Aorta (tissue), 5 donors: ENCODE measurements at regions not wholly inside any gene's neighbourhood (a gene's known extent, or its start where the extent isn't known, plus 50 kb on each side); places are given as distances from the start of the nearest gene placed in this dataset.
"Not testable (repeated sequence)": the region's sequence is repeated elsewhere in the genome, so short reads cannot be mapped to it uniquely, and the experiment has no call there.

Source experiments
- ATAC-seq: fragments of 200-7000 bp; cut with Tn5 transposase; one replicate; pipeline ENCODE4 v1.9.1; 2022; ENCODE audit warnings: moderate library complexity; ENCODE audit not compliant: low FRiP score
- DNase-seq, 2 donors: peaks; one replicate each; pipeline ENCODE4 v3.0.0-alpha.2; 2020
- H3K27ac ChIP-seq, 2 donors: one replicate each; pipeline ENCODE4 v1.5.1; 2013; ENCODE audit warnings: low read length in 2 of 2, mild to moderate bottlenecking in 2 of 2, moderate library complexity in 2 of 2, control low read depth in 1 of 2, inconsistent platforms in 1 of 2, low read depth in 1 of 2
- H3K27me3 ChIP-seq, 2 donors: one replicate each; pipeline ENCODE4 v1.6.1; 2013; ENCODE audit warnings: control low read depth in 1 of 2, low read length in 1 of 2, mild to moderate bottlenecking in 1 of 2, moderate library complexity in 1 of 2; ENCODE audit not compliant: insufficient read depth in 2 of 2, control insufficient read depth in 1 of 2
- H3K36me3 ChIP-seq, 2 donors: one replicate each; pipeline ENCODE4 v1.6.1; 2013; ENCODE audit warnings: control low read depth in 1 of 2, low read length in 1 of 2, mild to moderate bottlenecking in 1 of 2; ENCODE audit not compliant: insufficient read depth in 2 of 2, control insufficient read depth in 1 of 2
- H3K4me1 ChIP-seq, 2 donors: one replicate each; pipeline ENCODE4 v1.6.1; 2013; ENCODE audit warnings: low read length in 2 of 2, control low read depth in 1 of 2, mild to moderate bottlenecking in 1 of 2, moderate library complexity in 1 of 2; ENCODE audit not compliant: insufficient read depth in 2 of 2, control insufficient read depth in 1 of 2
- H3K4me3 ChIP-seq, 2 donors: one replicate each; pipeline ENCODE4 v1.5.1; 2013; ENCODE audit warnings: low read length in 2 of 2, control low read depth in 1 of 2, mild to moderate bottlenecking in 1 of 2
- H3K9me3 ChIP-seq: one replicate; pipeline ENCODE4 v1.6.1; 2013; ENCODE audit warnings: mild to moderate bottlenecking, low read length; ENCODE audit not compliant: control insufficient read depth
- WGBS, 2 donors: extraction: QIAGEN DNeasy Blood & Tissue Kit; methylation state at CpG; one replicate each; pipeline ENCODE4 v1.1.7; 2013; 5-methylcytosine and 5-hydroxymethylcytosine counted together
- intact Hi-C, 2 donors: fragments of 100-400 bp; cut with DNase I; formaldehyde crosslinking; loops; one replicate each; pipeline versions ENCODE4 v1.14.2 to v1.15.0; 2022
- donor health status: healthy with polysubstance abuse.
- donor health status: Bipolar disorder and iron deficiency.
- donor health status: DM: no; HTN: no; CAD: no.
- donor health status: DM: no; HTN: no; CAD: no.
- donor health status: DM: yes; HTN: yes; CAD: no.

DNA sequence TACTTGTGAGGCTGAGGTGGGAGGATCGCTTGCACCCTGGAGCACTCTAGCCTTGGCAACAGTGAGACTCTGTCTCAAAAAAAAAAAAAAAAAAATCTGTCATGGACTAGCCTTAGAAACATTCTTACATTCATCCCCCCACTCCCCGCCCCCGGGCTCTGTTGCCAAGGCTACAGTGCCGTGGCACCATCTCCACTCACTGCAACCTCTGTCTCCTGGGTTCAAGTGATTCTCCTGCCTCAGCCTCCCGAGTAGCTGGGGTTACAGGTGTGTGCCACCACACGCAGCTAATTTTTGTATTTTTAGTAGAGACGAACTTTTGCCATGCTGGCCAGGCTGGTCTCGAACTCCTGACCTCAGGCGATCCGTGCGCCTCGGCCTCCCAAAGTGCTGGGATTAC, 62.4 kb downstream of the FOXA2 start:
- H3K9me3 ChIP-seq, H3K27ac ChIP-seq, ATAC-seq, intact Hi-C loops, H3K4me1 ChIP-seq, DNase-seq, H3K27me3 ChIP-seq, H3K4me3 ChIP-seq, H3K36me3 ChIP-seq: not testable (repeated sequence)
- 90 to 91% methylated on average over 12 of the region's 12 CpGs for WGBS, 2 donors

DNA sequence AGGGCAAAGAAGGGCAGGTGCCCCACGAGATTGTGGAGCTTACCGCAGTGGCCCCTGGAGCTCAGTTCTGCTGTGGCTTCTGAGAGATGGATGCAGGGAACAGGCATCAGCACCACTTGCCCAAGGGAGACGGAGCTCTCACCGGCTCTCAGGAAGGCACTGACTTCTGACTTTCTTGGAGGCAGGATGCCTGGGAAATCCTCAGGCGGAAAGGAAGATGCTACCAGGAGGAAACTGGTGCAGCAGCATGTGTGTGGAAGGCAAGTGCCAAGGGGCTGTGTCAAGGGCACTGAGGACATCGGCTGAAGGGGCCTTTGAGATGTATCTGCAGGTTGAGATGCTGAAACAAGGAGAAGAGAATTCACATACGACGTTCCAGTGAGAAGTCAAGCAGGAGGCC, 64.0 kb downstream of the FOXA2 start:
- Histone ChIP-seq H3K9me3 (no peaks in the 10 kb centered on the region), H3K27ac (no peak overlapping the region), H3K4me1 (no peaks in the 10 kb centered on the region), H3K27me3 (peaks cover 0 to 2% of the 10 kb centered on the region in 2 donors), H3K36me3 (no peaks in the 10 kb centered on the region), H3K4me3 (no peak overlapping the region)
- intact Hi-C loops = no loop called here
- DNase-seq (no peak), ATAC-seq (no peak)
- 80 to 83% methylated on average over 8 of the region's 8 CpGs for WGBS, 2 donors

- DNase-seq = no peak
- no peak for ATAC-seq
- 86 to 89% methylated on average over 5 of the region's 5 CpGs for WGBS, 2 donors
- Histone ChIP-seq H3K36me3 (no peaks in the 10 kb centered on the region), H3K4me1 (no peaks in the 10 kb centered on the region), H3K27me3 (peaks cover 0 to 2% of the 10 kb centered on the region in 2 donors), H3K27ac (no peak overlapping the region), H3K9me3 (no peaks in the 10 kb centered on the region), H3K4me3 (no peak overlapping the region)
- intact Hi-C loops = no loop called here
These were observed 69.1 kb downstream of the FOXA2 start for GRCh38 chr20:22515264-22515663.

DNA sequence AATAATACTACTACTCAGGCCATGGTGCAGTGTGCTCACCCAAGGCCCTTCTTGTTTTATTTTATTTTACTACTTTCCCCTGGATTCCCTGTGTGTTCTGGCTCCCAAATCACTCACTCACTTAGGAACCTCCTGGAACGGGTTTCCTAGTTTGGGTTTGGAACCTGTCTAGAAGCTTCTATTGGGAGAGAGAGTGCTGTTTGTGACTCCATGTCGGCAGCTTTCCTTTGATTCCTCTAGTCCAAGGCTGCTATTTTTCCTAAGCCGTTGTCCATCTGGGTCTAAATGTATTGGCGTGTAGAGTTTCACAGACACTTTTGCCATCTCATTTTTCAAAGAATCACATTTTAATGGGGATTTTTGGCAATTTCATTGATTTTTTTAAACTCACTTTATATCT, 70.8 kb downstream of the FOXA2 start:
- Histone ChIP-seq H3K27me3 (no peaks in the 10 kb centered on the region), H3K4me1 (no peaks in the 10 kb centered on the region), H3K27ac (no peak overlapping the region), H3K36me3 (no peaks in the 10 kb centered on the region), H3K9me3 (no peaks in the 10 kb centered on the region), H3K4me3 (no peak overlapping the region)
- intact Hi-C loops = no loop called here
- no peak for DNase-seq
- no peak for ATAC-seq
- WGBS, 2 donors = 86 to 90% methylated on average over 4 of the region's 4 CpGs

- no peak overlapping the region for H3K4me3 ChIP-seq
- H3K9me3 ChIP-seq = no peaks in the 10 kb centered on the region
- WGBS, 2 donors = 82 to 95% methylated on average over 1 of the region's 1 CpG
- no peak overlapping the region for H3K27ac ChIP-seq
- DNase-seq (no peak), ATAC-seq (no peak)
- H3K27me3 ChIP-seq = no peaks in the 10 kb centered on the region
- no peaks in the 10 kb centered on the region for H3K4me1 ChIP-seq
- intact Hi-C loops = no loop called here
- H3K36me3 ChIP-seq = no peaks in the 10 kb centered on the region
These were observed 71.4 kb downstream of the FOXA2 start for GRCh38 chr20:22512911-22513489.

GRCh38 chr20:22511943-22512910, 72.1 kb downstream of the FOXA2 start:
- no peak for ATAC-seq
- no peak for DNase-seq
- 12 to 15% methylated on average over 17 of the region's 17 CpGs for WGBS, 2 donors
- H3K4me1 ChIP-seq = no peaks in the 10 kb centered on the region
- no peak overlapping the region for H3K4me3 ChIP-seq
- H3K27me3 ChIP-seq = no peaks in the 10 kb centered on the region
- intact Hi-C loops = no loop called here
- H3K9me3 ChIP-seq = no peaks in the 10 kb centered on the region
- H3K36me3 ChIP-seq = no peaks in the 10 kb centered on the region
- no peak overlapping the region for H3K27ac ChIP-seq

DNA sequence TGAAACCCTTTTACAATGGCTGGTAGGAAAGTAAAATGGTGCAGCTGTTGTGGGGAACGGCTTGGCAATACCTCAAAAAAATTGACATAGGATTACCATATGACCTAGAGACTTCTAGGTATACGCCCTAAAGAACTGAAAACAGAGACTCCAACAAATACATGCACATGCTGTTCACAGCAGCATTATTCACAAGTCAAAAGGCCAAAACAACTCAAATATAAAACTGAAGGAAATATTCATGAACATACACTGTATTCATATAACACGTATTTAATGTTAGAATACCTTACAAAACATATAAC, 74.6 kb downstream of the FOXA2 start:
- DNase-seq = no peak
- H3K27me3 ChIP-seq = no peaks in the 10 kb centered on the region
- no peaks in the 10 kb centered on the region for H3K36me3 ChIP-seq
- H3K4me3 ChIP-seq = no peak overlapping the region
- intact Hi-C loops = no loop called here
- no peaks in the 10 kb centered on the region for H3K9me3 ChIP-seq
- no peak overlapping the region for H3K27ac ChIP-seq
- WGBS, 2 donors = 95 to 97% methylated on average over 3 of the region's 3 CpGs
- ATAC-seq = no peak
- H3K4me1 ChIP-seq = no peaks in the 10 kb centered on the region

DNA sequence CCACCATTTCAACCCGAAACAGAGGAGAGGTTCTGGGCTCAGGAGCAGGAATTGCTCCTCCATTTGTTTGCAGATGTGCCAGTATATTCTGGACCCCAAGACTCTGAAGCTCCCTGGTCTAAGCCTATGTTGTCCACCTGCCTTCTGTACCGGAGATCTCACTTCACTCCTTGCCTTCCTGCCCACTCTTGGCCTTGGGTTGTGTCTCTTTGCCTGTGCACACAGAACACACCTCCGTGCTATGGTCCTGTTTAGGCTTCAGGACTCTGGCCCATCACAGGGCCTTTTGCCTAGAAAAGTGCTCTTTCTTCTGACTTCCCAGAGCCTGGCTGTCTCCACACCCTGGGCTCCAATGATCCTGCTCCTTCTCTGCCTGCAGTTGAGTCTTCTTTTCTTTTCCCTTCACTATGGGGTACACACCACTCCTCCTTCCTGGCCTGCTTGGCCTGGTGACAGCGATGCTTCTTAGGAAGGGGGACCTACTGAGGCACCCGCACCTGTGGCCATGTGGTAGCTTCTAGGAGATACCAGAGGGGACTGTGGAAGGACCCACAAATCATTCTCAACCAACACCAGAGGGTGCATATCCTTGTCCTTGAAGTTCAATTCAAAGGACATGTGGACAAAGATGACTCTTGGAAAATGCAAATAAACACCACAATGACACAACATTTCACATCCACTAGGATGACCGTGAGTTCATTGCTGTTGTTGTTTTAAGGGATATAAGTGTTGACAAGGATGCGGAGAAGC, 75.1 kb downstream of the FOXA2 start:
- H3K4me1 ChIP-seq = no peaks in the 10 kb centered on the region
- H3K36me3 ChIP-seq = no peaks in the 10 kb centered on the region
- ATAC-seq = no peak
- H3K27ac ChIP-seq = no peak overlapping the region
- H3K4me3 ChIP-seq = no peak overlapping the region
- no peaks in the 10 kb centered on the region for H3K27me3 ChIP-seq
- no peaks in the 10 kb centered on the region for H3K9me3 ChIP-seq
- WGBS, 2 donors = 91% methylated on average over 7 of the region's 7 CpGs
- no peak for DNase-seq
- intact Hi-C loops = no loop called here
